ENCODE measurements at regions not wholly inside any gene's neighbourhood (a gene's known extent, or its start where the extent isn't known, plus 50 kb on each side); places are given as distances from the start of the nearest gene placed in this dataset.

DNA sequence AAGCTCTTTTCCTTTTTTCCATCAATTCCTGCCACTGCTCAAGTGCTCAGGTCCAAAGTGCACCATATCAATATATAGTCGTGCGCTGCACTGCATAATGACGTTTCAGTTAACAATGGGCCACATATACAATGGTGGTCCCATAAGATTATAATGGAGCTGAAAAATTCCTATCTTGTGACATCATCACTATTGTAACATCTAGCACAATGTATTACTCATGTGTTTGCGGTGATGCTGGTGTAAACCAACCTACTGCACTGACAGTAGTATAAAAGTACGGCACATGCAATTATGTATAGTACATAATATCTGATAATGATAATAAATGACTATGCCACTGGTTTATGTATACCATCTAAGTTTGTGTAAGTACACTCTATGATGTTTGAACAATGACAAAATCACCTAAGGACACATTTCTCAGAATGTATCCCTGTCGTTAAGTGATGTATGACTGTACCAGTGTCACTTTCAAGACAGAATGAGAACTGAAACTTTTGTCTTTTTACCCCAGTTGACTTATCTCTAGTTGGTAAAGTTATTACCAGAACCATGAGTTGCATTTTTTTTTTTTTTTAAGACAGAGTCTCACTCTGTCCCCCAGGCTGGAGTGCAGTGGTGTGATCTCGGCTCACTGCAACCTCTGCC lies 53.7 kb upstream of the INSM2 start:
- TF ChIP-seq, protein P1, sequence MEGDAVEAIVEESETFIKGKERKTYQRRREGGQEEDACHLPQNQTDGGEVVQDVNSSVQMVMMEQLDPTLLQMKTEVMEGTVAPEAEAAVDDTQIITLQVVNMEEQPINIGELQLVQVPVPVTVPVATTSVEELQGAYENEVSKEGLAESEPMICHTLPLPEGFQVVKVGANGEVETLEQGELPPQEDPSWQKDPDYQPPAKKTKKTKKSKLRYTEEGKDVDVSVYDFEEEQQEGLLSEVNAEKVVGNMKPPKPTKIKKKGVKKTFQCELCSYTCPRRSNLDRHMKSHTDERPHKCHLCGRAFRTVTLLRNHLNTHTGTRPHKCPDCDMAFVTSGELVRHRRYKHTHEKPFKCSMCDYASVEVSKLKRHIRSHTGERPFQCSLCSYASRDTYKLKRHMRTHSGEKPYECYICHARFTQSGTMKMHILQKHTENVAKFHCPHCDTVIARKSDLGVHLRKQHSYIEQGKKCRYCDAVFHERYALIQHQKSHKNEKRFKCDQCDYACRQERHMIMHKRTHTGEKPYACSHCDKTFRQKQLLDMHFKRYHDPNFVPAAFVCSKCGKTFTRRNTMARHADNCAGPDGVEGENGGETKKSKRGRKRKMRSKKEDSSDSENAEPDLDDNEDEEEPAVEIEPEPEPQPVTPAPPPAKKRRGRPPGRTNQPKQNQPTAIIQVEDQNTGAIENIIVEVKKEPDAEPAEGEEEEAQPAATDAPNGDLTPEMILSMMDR (conservative IDR thresholded peaks at IDR 0.05): no peak
- TF ChIP-seq EZH2 (IDR thresholded peaks at IDR 0.05; ENCODE audit: low read depth): no peak

All from PC-9 (cell line).